Hippocampal formation (tissue), 2 donors: ENCODE measurements at regions not wholly inside any gene's neighbourhood (a gene's known extent, or its start where the extent isn't known, plus 50 kb on each side); places are given as distances from the start of the nearest gene placed in this dataset.
A peak's percentile ranks its signal among the peaks of the same experiment; 100 is the strongest.

Experiments
- DNase-seq, 2 donors: peaks; one replicate each; lab custom pipeline; 2025; lab: John Stamatoyannopoulos, UW

- DNase-seq: no peak
Observed at GRCh38 chr3:77868725-77869124, 828.8 kb downstream of the ROBO2 start.

- no peak for DNase-seq
Observed at GRCh38 chr3:77869423-77869822, 829.5 kb downstream of the ROBO2 start.

DNA sequence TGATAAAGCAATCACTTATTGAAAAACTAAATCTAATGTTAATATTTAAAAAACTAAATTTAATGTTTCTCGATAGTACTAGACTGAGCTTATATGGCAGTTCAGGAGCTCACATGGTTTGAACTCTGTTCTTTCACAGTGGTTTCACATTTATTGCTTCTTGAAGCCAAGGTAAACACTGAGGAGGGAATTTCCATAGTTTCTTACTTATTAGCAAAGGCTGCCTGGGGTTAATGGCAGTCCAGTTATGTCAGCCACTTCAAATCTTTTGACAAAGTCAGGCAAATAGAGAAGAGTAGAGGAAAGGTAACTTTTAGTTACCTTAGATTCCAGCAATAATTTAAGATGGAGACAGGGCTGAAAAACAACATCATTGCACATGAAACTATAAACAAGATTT is 831.5 kb downstream of the ROBO2 start:
- no peak for DNase-seq

DNA sequence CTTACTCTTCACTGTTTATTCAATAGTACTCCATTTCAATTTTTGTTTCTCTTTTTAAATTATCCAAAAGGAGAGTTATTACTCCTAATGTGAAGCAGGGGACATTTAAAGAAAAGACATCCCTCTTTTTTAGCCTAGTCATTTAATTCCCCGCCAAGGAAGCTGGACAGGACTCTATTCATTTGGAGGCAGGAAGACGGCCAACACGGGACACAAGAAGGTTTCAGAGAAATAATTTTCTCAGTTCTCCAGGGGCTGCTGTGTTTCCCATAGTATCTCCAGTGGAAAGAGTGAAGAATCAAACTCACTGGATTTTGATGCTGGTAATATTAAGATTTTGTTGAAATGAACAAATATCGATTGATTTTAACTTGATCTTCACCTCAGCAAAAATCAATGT is 833.7 kb downstream of the ROBO2 start:
- peak in 1 of 2 donors; percentile 15 for DNase-seq

- DNase-seq: no peak
Observed at GRCh38 chr3:77885381-77885780, 845.5 kb downstream of the ROBO2 start.

DNA sequence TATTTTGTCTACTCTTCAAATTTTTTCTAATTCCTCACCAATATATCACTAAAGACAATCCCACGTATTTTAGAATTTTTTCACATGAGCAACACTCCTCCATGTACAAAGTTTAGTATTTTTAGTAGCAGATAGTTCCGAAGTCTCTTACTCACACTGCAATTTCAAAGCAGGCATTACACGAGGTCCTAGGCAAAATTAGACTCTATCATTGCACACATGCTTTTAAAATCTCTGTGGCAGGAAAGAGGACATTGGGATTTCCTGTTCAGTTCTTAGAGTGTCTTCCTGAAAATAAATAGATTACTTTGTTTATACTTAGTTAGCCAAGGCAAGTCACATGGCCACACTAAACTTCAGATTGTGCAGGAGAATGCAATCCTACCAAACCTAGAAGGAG is 847.7 kb downstream of the ROBO2 start:
- no peak for DNase-seq

GRCh38 chr3:77889616-77890015 is 849.7 kb downstream of the ROBO2 start:
- no peak for DNase-seq

- no peak for DNase-seq
Observed at GRCh38 chr3:77898621-77899020, 858.7 kb downstream of the ROBO2 start.

DNA sequence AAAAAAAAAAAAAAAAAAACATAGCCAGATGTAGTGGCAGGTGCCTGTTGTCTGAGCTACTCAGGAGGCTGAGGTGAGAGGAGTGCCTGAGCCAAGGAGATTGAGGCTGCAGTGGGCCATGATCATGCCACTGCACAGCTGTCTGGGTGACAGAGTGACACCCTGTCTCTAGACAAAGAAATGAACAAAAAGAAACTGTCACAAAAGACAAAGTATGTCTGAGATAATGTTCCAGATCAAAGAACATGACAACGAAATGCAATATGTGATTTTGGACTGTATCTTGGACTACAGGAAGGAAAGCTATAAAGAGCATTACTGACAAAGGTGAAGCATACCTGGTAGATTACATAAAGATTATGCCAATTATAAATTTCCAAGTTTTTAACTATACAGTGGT is 862.8 kb downstream of the ROBO2 start:
- DNase-seq: no peak

- no peak for DNase-seq
Observed at GRCh38 chr3:77906102-77906709, 866.3 kb downstream of the ROBO2 start.

DNA sequence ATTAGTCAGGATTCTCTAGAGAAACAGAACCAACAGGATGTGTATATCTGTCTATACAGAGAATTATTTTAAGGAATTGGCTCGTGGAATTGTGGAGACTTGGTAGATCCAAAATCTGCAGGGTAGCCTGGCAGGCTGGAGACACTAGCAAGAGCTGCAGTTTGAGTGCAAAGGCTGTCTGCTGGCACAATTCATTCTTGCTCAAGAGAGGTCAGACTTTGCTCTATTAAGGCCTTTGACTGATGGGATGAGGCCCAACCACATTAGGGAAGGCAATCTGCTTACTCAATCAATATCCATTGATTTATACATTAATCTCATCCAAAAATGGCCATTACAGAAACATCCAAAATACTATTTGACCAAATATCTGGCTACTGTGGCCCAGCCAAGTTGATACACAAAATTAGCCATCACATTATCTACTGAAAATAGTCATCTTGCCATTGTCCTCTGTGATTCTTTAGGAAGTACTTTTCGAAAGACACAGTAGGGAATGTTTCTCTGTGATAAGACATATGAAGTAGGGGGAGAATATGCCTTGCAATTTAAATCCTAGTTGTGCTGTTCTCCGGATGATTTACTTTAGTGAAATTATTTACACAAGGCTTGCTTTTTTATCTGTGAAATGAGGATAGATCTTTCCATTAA is 873.8 kb downstream of the ROBO2 start:
- DNase-seq: no peak

GRCh38 chr3:77915336-77915735 is 875.4 kb downstream of the ROBO2 start:
- no peak for DNase-seq

GRCh38 chr3:77917225-77917624 is 877.3 kb downstream of the ROBO2 start:
- DNase-seq: no peak

DNA sequence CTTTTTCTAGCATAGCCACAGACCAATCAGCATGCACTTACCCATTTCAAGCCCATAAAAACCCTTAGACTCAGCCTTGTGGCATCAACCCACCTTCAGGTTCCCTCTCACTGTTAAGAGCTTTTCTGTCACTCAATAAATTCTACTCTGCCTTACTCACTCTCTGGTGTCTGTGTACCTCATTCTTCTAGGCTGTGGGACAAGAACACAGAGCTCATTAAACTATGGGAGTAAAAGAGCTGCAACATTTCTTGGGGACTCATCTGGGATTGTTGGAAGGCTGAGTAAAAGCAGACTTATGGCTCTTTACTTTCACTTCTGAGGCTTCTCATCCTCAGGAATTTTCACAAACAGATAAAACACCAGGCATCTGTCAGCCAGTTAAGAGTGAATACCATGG is 879.3 kb downstream of the ROBO2 start:
- DNase-seq: no peak

GRCh38 chr3:77931255-77932009 is 891.5 kb downstream of the ROBO2 start:
- DNase-seq: no peak

- no peak for DNase-seq
Observed at GRCh38 chr3:77932926-77933325, 893.0 kb downstream of the ROBO2 start.

DNA sequence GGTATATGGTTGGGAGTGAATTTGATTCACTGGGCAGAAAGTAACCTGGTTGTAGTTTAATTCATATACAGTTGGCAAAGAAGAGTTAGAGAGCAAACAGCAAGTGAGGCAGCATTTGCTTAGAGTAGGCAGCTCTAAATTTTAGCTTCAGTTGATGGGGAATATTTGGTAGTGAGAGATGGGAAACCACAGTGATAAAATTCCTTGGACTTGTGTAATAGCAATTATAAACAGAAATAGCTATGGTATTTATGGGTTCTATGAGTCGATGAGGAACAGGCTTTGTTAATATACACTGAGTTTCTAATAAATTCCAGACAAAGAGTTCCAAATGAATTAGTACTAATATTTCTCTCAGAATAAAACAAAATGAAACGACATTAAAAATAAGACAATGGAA is 894.0 kb downstream of the ROBO2 start:
- no peak for DNase-seq

GRCh38 chr3:77935418-77935817 is 895.5 kb downstream of the ROBO2 start:
- no peak for DNase-seq

GRCh38 chr3:77939726-77940125 is 899.8 kb downstream of the ROBO2 start:
- no peak for DNase-seq

DNA sequence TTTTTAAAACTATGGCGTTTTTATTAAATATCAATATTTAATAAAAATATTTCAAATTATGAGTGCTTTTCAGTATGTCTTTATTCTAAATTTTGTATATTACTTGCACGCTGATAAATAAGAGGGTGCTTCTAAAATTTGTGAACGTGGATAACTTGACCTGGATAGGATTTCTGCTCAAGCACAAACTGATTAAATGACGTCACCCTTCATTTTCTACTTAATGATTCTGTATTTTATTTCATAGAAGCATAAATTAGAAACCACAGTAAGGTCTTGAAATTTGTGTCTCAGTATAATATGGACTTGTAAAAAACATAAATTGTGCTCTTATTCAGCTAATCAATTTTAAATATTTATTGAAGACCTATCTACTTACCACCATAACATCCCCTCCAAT is 903.7 kb downstream of the ROBO2 start:
- no peak for DNase-seq

DNA sequence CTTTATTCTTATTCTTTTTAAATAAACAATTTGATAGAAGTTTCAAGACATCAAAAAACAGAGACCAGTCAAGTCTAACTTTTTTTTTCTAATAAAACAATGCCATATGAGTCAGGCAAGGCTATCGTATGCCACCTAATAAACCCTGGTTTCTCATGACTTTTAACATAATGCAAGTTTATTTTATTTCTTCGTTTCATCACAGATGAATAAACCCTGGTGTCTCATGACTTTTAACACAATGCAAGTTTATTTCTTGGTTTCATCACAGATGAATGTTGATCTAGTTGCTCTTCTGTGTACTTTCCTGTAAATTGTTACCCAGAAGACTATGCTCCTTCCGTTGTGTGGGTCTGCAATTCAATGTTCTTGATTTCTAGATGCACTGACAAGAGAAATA is 905.4 kb downstream of the ROBO2 start:
- DNase-seq: no peak

- no peak for DNase-seq
Observed at GRCh38 chr3:77947671-77948070, 907.8 kb downstream of the ROBO2 start.

DNA sequence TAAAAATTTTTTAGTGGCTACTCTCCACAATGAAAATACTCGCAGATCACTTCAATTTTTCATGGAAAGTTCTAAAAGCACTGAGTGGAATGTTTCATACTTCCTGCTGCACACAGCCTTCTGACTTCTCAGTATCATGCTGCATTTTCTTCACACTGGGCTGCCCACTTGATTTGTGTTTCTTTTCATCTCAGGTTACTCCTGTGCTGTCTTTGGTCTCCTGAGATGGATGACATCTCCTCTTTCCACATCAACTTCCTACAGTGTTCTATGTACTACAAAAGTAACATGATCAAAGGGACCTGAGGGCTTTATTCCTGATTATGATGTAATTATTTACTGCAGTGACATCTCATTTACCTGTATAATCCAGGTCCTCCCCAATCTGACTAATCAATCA is 927.7 kb downstream of the ROBO2 start:
- DNase-seq: no peak
